CD4-positive, alpha-beta T cell treated with Interleukin-21 for 1 hour (primary cell): ENCODE measurements at regions not wholly inside any gene's neighbourhood (a gene's known extent, or its start where the extent isn't known, plus 50 kb on each side); places are given as distances from the start of the nearest gene placed in this dataset.

Experiments used
- DNase-seq: peaks from one replicate; pipeline ENCODE4 v3.0.0-alpha.2; 2020

DNA sequence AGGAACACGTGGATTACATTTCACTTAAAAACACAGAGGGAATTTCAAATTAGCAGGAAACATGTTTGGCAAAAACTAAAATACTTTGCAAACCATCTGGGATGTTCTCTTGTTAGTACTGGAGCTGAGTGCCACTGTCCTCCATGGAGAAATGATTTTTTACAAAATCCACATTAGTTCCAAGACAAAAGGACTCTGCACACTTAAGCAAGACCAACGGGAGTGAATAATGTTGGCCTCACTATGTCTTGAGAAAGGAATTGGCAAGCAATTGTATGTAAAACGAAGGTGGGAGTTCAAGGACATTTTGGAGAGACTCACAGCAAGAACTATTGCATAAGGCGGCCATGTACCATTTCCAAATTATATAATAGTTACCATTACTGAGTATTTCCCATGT, 547.5 kb downstream of the EBF1 start:
- no peak for DNase-seq

DNA sequence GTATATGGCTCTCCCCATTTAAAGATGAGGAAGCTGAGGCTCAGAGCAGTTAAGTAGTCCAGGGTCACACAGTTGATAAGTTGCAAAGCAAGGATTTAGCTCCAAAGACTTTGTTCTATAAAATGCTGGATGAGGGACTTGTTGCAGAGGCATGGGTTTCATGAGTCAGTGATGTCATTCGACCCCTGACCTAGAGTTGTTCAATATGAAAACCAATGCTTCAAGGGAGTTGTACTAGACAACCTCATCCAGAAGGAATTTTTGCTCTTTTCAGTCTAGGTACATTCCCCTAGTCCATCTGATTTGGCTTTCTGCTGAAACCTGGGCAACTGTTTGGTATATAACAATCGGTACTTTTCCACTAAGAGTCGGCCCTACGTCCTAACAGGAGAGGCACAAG, 550.4 kb downstream of the EBF1 start:
- no peak for DNase-seq

DNA sequence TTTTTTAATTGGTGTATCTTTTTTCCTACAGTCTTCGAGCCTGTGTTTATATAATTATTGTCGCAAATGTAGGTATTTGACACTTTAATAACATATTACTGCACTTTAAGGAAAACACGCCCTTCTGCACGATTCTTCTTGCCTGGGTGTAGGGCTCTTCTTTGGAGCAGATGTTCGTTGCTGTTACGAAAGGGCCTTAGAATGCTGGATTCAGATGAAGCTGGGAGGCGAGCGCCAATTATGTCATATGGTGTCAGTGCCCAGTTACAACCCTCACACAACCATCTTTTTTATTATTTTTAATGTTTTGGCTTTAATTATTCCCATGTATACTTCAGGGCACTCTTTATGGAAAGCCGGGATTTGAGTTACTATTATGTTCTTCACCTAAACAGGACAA, 553.0 kb downstream of the EBF1 start:
- DNase-seq: no peak

DNA sequence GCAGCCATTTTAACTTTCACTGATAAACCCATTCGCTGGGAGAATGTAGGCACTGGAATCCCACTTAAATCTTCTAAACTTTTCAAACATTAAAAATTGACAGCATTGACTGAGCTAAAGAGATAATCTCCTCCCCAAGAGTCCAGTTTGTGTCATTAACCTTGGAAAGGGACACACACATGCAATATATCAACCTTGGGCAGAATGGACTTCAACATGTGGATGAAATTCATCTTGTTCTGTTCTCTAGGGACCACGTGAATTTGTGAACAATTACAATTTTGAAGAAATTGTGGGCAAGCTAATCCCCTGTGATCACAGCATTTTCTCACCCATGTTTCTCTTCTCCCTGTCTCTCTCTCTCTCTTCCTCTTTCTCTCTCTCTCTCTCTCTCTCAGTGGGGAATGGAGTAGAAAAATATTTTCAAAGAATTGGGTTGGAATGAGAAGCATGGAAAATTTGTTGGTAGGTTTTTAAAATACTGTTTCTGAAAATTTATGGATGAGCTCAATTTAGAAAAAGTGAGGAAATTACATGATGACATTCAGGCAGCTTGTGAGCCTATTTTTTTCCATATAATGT, 553.7 kb downstream of the EBF1 start:
- no peak for DNase-seq

DNA sequence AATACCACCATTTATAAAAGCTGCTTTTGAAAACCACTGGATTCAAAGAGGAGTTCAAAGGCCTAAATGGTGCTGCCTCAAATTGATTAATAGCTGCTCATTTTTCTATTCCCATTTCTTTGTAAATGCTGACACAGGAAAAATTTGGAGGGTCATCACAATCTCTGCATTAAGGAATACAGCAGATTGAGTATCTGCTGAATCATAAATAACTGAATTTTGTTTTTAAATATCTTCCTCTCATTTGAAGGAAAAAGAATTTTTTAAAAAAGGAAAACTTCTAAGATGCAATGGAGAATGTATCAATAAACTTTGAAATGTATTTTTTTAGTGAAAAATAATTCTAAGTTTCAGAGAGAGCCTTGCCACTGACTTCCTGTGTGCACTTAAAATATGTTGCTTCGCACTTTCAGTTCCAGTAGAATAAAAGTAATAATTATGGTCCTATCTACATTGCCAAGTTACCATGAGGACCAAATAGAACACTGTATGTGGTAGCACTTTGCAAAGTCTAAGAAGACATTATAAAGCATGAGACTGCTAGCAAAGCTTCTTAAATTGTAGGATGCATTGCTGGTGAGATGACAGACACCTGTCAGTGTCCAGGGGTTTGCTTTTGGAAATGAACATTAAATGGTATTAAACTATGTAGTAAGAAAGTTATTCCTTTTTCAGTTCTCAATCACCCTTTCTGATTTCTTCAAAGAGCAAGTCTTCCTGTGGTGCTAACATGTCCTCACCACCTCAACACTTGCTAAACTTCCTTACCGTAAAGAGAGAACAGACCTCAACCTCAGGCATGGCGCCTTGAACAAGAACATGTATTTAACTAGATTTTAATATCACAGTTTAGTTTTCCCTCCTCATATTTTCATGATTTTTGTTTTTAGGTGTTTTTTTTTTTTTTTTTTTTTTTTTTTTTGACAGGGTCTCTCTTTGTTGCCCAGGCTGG, 555.1 kb downstream of the EBF1 start:
- no peak for DNase-seq

DNA sequence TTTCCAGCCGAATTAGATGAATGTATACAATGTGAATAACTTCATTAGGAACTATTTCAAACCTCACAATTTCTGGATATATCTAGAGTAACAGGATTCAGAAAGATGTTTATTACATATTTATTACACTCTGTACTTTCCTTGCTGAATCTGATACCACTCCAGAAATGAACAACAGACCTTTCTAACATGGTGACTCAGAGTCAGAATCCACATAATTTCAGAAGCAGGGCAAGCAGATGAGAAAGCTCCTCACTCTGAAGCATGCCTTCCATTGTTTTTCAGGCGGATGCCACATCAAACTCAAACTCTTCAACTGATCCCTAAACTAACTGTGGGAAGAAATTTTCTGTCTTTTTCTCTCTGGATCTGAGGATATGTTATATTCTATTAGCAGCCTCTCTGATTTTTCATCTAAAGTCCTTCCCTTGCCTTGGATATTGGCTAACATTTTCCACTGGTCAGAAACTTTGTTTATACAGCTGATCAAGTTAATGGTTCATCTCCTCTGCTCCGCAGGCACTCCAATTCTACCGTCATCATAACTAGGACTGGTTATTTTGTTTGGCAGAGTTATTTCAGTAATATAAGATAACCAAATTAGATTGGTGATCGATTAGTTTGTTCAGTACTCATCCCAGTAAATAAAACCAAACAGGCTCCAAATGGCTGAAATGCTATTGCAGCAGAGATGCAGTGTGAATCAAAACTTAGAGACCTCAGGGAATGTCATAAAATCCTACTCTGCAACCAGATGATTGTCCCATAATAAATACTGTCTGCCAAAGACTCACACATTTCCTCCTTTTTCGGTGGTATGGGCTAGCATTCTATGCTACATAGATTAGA, 556.0 kb downstream of the EBF1 start:
- DNase-seq: no peak

DNA sequence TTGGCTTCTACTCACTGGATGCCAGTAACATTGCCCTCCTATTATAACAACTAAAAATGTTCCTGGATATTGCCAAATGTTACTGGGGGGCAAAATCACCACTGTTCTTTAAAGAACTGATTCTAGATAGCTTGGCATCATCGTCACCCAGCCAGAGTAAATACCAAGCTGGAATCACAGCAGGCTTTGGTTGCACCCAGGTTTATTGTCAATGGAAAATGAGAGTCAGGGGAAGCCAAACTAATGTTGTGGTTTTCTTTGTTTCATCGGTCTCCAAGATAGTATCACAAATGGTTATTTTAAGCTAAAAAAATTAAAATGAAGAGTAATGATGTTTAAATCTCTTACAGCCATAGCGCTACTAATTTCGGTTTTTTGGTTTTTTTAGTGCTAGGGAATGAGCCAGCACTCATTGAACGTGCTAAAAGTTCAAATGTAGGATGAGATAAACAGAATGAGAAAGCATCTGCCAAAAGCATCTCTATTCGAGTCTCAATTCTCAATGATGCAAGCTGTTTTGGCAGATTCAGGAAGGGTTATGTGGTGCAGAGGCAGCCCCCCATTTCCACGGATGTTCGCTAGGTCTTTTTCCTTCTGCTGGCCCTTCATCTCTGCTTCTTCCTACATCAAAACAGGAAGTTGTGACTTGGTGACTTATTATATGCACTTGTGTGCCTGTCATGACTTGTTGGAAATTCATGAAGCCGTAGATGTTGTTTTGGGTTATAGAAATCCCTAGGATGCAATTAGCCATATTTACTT, 558.0 kb downstream of the EBF1 start:
- DNase-seq: no peak

DNA sequence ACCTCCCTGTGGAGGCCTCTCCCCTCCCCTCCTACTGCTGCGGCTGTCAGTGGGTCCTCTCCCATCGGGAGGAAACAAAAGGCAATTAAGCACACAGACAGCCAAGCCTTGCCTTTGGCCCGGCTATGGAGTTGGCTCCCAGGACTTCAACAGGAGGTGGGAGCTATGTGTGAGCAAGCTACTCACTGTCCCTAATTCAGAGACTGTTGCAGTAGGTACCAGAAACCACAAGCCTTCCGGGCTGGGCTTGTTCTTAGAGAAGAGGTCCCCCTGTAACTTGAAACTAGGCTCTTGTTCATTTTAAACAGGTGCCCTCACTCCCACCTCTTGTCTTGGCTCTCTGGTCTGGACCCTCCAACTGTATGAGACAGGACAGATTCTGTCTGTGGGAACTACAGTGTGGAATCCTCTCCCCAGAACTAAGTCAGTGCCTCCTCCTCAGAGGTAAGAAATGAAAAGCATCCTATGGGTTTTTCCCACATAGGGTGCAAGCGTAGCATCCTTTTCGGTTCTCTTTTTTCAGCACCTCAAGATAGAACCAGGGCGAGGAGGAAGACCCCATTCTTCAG, 561.1 kb downstream of the EBF1 start:
- no peak for DNase-seq

DNA sequence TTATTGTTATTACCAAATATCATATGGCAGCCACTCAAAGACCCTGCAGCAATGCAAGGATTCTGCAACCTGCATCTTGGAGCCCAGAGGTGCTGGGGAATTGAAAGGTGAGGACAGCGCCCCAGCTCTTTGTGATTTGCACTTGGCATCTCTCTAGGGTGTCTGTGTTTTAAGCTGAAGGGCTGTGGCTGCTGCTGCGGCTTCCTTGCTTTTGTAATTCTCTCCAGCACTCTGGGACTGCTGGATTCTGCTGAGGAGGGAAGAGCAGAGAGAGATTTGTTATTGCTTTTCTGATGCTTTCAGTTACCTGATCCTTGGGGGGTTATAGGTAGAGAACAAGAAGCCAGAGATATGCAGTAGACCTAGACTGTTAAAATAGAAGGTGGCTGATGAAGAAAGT, 562.4 kb downstream of the EBF1 start:
- no peak for DNase-seq

DNA sequence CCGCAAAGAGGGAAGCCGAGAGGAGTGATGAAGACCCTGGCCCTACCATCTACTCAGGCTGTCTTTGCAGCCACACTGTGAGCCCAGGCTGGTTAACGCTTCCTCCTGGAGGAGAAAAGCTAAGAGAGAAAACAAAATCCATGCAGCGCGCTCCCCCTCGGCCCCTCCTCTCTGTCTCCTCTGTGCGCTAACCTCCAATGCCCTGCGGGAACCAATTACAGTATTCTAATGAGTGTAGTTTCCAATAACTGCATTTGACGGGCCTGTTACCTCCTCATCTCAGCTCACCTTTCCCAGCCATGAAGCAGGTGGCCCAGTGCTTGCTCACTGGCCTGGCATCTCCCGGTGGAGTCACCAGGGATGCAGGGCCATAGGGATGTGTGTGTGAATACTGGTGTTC, 565.5 kb downstream of the EBF1 start:
- DNase-seq: no peak

DNA sequence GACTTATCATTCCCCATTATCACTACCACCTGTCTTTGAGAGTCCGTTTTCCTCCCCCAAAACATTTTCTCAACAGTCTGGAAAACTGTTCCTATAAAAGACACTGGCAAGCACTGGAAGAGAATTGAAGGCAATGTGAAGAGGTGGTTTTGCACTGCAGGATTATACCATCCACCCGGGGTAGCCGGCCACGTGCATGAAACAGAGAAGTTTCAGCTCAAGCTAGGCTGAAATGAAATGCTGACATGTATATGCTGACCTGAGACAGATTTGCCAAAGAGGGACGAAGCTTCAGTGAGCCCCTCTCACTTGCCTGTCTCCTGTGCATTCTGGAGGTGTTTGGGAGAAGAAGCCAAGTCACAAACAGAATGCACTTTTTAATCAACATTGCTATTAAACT, 567.0 kb downstream of the EBF1 start:
- DNase-seq: no peak

DNA sequence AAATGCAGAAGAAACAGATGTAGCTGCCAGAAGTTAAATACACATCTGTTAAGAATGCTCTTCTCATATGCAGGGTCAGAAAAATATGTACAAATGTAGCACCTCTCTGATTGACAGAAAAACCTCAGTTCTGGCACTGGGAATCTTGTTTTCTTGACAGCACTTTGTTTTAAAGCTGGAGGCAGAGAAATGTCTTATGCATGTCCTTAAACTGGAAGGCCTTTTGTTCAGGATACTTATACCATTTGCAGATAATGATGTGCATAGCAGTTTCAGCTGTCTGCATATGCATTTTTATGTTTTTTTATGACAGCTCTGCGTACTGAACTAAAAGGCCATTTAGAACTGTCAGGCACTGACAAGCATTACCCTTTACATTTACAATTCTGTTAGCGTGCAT, 567.9 kb downstream of the EBF1 start:
- no peak for DNase-seq

DNA sequence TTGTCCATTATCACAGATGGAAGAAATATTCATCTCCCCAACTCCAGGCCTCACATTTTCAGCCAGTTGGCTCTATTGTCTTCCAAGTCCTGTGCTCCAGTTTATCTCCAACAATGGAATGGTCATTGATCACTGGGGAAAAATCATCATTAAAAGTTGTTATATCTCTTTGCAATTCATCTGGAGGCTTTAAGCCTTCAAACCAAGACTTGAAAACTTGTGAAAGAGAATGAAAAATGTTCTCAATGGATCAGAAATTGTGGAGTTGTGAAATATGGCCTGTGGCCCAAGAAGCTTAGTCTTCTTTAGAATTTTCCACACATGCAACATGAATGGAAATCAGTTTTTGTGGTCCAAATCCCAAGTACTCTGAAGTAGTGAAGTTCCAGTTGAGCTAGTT, 569.6 kb downstream of the EBF1 start:
- no peak for DNase-seq

DNA sequence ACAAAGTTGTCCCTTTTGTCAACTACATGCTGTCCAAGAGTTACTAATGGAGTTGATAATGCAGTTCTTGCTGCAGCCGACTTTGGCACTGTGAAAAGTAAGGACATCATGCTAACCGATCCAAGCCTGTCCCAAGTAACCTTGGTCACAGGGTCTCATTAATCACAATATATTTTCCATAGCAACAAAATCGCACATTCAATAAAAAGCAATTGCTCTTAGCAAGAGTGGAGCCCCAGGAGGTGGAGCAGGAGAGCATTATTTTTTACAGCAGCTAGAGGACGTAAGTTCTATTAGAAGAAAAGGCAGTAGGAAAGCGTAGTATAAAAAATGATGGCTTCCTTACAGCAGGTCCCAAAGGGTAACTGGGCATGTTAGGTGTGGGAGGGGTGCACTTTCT, 570.3 kb downstream of the EBF1 start:
- DNase-seq: no peak

DNA sequence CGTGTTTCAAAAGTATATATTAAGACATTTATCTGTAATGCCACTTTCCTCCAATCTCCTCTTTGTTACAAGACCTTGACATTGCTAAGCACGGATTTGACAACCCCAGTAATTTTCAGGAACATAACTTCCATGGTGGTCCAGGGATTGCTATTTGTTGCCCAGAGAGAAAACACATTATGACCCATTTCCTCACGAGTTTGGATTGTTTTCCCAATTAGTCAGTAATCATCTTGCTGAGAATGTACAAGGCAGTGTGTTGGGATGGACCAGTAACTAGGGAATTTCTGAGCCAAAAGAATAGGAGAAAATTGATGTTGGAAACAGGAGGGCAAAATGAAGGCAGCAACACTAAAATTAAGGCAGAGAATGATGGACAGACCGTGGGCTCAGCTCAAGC, 574.1 kb downstream of the EBF1 start:
- no peak for DNase-seq

DNA sequence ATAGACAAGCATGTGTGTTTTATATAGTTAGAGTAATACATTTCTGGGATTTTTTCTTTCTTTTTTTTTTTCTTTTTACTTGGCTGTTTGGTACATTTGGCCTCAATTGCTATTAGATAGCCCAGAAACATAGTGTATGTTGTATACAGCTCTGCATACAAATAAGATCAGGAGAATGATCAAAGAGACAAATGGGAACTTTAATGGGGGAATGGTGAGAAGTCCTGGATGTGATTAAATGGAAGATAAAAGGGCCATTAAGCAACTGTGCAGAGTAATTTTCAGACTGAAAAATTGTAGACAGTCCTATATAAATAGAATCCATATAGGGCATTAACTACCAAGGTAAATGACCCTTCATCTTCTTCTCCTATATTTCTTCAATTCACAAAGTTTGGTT, 575.6 kb downstream of the EBF1 start:
- DNase-seq: no peak

DNA sequence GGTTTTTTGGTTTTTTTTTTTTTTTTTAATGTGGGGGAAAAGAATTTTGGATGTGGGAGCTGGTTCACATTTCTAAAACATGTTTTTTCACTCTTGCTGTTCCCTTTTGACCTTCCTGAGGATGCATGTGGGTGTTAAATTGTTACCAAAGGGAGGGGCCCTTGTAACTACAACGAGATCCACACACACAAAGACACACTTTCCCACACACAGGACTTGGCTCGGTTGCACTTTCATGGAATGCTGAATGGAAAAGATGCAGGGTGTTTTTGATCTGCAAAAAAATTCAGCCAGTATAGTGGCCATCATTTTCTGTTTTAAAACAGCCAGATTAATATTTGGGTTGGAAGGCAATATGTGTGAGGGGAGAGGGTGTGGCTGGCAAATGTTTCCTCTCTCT, 576.9 kb downstream of the EBF1 start:
- no peak for DNase-seq

DNA sequence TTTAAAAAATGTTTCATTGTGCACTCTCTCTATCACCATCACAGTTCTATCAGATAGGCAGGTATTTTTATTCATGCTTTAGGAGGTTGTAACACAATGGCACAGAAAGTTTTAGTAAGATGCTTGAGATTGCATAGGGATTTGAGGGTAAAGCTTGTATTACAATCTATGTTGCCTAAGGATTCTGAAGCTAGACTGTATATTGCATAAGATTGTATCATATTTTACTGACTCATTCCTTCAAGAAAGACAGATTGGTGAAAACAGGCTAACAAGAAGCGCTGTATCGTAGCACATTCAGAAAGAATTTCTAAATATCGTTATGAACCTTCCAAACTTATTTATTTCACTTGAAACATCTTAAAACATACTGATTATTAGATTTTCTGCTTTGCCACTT, 577.7 kb downstream of the EBF1 start:
- DNase-seq: no peak

DNA sequence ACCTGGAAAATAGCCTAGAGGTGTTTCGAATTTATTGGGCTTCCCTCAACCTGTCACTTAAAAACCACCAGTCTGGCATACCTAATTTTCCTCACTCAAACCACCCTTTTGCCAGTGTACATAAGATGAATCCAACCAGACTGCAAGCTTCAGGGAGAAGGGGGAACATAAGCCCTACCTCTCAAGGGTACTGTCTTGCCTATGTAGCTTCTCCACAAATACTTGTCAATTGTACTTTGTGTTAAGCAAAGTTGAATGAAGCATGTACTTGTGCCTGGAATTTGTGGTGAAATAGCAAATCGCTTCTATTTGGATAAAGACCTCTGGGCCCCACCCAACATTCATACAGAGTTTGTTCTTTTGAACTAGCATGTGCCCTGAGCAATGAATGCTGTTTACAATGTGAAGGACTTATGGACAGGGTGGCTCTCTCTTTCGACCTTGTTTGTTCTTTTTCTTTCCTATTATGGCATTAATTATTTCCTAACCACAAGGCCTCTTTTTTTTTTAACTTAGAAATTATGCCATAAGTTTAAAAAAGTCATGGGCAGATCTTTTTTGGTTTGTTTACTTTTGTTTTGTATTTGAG, 580.2 kb downstream of the EBF1 start:
- no peak for DNase-seq

DNA sequence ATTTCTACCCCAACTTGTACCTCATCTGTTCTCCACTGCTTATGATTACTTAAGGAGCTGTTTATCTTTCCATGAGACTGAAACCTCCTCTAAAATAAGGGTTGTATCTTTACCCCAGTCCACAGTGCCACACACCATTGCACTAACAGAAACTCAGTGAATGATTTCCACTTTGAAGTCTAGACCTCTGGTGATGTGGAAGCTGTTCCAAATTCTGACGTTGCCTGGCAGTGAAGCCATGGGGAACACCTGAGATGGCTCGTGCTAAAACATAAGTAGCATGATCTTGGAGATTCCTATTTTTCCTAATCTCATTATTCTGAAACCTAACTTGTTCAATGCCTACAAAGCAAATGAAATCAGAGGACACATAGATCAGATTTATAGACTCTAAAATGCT, 583.2 kb downstream of the EBF1 start:
- no peak for DNase-seq

DNA sequence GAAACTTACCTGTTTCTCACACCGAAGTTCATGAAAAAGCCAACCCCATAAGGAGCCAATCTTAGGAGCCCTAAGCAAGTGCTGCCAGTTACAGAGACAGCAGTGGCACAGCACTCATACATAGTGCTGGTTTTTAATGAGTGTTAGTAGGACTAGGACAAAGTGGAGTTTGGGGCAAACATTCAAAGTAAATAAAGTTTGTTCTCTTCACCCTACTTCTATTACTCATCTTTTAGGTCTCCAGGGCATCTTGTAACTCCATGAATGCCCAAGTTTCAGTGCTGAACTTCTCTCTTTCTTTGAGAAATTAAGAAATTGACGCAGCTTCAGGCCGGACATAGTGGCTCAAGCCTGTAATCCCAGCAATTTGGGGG, 584.7 kb downstream of the EBF1 start:
- DNase-seq: no peak

DNA sequence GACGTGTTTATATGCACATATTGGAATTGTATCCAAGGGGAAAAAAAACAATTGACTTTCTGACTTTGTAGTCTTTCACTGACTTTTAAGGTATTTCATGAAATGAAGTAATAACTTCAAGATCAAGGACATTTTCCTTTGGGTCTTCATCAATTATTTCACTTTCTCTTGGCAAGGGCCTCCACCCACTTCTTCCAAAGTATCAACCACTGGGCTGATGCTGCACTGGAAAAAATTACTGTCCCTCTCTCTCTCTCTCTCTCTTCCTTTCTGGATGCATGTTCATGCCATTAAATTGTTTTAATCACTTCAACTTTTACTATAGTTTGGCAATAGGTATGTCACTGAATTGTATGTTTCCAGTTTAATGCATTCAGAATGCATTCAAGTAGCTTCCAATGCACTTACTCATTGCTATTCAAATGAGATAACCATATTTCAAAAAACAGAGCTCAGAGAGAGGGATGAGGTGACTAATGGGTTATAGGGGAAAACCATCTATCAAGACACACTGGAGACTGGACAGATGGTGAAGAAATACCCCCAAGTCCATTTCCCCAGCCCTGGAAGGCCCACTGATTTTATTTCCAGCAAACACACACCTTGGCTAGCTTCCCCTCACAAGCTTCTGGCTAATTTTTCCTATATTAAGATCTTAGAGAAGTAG, 585.3 kb downstream of the EBF1 start:
- no peak for DNase-seq
